ENCODE measurements at regions not wholly inside any gene's neighbourhood (a gene's known extent, or its start where the extent isn't known, plus 50 kb on each side); places are given as distances from the start of the nearest gene placed in this dataset.

DNA sequence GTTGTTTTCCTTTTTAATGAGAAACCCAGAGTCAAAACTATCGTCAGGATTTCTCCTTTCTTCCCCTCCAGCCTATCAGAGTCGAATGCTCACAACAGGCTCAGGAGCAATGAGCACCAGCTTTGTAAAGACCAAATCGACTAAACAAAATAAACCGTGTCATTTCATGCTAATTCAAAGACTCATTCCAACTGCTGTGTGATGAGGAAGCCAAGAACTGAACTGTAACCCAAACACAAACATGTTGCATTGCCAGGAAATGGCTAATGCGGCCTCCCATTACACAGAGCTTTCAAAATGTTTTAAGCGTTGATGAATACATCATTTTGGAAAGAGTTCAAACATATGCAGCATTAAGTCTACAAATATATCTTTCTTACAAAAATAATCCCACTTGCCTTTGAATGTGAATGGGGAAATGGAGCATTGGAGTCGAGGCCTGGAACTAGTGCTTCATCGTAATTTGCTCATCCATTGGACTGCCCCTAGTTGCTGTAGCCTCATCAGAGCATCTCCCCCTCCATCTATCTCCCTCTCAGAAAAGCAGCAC is 349.5 kb downstream of the GXYLT1 start:
- TF ChIP-seq, protein P1, sequence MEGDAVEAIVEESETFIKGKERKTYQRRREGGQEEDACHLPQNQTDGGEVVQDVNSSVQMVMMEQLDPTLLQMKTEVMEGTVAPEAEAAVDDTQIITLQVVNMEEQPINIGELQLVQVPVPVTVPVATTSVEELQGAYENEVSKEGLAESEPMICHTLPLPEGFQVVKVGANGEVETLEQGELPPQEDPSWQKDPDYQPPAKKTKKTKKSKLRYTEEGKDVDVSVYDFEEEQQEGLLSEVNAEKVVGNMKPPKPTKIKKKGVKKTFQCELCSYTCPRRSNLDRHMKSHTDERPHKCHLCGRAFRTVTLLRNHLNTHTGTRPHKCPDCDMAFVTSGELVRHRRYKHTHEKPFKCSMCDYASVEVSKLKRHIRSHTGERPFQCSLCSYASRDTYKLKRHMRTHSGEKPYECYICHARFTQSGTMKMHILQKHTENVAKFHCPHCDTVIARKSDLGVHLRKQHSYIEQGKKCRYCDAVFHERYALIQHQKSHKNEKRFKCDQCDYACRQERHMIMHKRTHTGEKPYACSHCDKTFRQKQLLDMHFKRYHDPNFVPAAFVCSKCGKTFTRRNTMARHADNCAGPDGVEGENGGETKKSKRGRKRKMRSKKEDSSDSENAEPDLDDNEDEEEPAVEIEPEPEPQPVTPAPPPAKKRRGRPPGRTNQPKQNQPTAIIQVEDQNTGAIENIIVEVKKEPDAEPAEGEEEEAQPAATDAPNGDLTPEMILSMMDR (IDR thresholded peaks at IDR 0.05; ENCODE audit: borderline replicate concordance, insufficient read depth, low read depth, low read length) = no peak
- no peak overlapping the region for H3K4me3 ChIP-seq (ENCODE audit: low read depth, low read length)

DNA sequence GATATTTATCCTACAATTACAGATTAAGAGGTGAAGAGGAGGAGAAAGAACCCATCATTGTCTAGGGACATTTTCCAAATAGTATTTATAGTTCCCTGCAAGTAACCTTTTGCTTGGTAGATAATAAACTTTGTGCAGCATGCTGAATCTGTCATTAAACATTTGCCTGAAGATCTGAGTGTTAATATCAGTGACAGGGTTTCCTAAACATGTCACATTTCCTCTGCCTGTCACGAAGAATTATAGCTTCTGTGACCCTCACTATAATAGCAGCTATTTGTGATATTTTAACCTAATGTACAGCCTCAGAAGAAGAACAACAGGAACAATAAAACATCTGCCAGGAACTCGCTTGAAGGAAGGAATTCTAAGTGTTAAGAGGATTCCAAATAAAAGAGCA is 350.3 kb downstream of the GXYLT1 start:
- TF ChIP-seq, protein P1 (IDR thresholded peaks at IDR 0.05; ENCODE audit: borderline replicate concordance, insufficient read depth, low read depth, low read length) = no peak

GRCh38 chr12:41784957-41785356 is 359.7 kb downstream of the GXYLT1 start:
- no peak overlapping the region for H3K4me3 ChIP-seq (ENCODE audit: low read depth, low read length)
- TF ChIP-seq, protein P1 (IDR thresholded peaks at IDR 0.05; ENCODE audit: borderline replicate concordance, insufficient read depth, low read depth, low read length) = no peak

More for the DNA sequence above, 350.3 kb downstream of the GXYLT1 start:
- H3K4me3 ChIP-seq (ENCODE audit: low read depth, low read length) = no peak overlapping the region

- TF ChIP-seq, protein P1 (IDR thresholded peaks at IDR 0.05; ENCODE audit: borderline replicate concordance, insufficient read depth, low read depth, low read length) = no peak
- H3K4me3 ChIP-seq (ENCODE audit: low read depth, low read length) = no peak overlapping the region
Observed at GRCh38 chr12:41778934-41779333, 365.7 kb downstream of the GXYLT1 start.

DNA sequence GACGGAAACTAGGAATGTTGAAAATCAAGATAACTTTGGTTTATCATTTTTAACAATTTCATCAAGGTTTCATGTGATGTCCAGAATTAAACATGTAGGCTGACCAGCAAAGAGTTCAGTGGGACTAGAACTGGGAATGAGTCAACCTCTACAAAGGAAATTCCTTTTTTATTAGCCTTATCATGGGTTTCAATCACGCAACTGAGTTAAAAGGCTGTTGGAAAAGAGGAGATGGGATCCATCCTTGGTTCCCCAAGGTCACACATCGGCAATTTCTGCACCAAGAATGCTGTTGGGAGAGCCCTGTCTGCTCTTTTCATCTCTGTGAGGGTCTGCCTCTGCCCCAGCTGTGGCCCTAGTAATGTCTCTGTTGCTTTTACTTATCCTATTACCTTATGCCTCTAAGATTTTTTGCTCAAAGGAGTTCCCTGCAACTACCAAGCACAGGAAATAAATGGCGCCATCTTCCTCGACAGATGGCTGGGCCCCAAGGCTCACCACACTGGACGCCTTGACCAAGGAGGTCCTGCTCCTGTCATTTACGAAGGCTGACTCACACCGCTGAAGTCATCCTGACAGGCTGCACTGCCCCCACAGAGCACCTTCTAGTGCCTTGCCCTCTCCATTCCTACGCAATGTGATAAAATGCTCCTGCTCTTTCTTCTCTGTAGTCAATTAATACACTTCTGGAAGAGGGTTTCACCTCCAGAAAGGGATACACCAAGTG is 367.4 kb downstream of the GXYLT1 start:
- TF ChIP-seq, protein P1 (IDR thresholded peaks at IDR 0.05; ENCODE audit: borderline replicate concordance, insufficient read depth, low read depth, low read length) = no peak
- no peak overlapping the region for H3K4me3 ChIP-seq (ENCODE audit: low read depth, low read length)

DNA sequence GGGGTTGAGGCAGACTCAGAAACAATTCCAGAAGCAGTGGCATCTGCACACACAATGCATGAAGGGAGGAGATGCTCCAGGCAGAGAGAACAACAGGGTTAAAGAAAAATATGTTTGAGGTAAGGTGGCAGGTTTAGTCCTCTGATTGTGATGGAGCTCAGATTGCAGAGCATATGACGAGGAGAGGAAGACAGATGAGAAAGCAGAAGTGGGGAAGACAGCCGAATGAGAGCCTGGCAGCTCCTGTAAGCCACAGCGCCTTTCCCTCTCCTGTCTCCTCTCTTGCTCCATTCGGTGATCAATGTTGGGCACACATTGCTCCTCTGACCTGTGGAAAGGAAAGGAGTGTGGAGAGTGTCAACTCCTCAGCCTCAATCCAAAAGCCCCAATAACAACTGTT is 372.2 kb downstream of the GXYLT1 start:
- H3K4me3 ChIP-seq (ENCODE audit: low read depth, low read length) = no peak overlapping the region
- TF ChIP-seq, protein P1 (IDR thresholded peaks at IDR 0.05; ENCODE audit: borderline replicate concordance, insufficient read depth, low read depth, low read length) = no peak

DNA sequence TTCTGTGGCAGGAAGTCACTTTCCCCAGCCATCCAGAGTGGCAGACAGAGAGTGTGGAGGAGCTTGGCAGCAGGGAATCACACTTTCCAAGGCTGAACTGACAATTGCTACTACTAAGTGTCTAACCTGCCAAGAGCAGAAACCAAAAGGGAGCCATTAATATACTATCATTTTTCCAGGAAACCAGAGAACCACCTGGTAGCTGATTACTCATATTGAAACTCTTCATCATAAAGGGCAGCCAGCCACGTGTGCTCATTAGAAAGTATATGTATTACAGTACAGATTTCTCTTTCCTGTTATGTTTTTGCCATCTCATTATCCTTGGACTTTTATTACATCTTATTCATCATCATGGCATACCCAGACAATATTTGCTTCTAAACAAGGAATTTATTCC is 374.9 kb downstream of the GXYLT1 start:
- TF ChIP-seq, protein P1 (IDR thresholded peaks at IDR 0.05; ENCODE audit: borderline replicate concordance, insufficient read depth, low read depth, low read length) = no peak
- no peak overlapping the region for H3K4me3 ChIP-seq (ENCODE audit: low read depth, low read length)

Measured in GM12875 (cell line).